CD4-positive, CD25-positive, alpha-beta regulatory T cell (primary cell): ENCODE measurements at regions not wholly inside any gene's neighbourhood (a gene's known extent, or its start where the extent isn't known, plus 50 kb on each side); places are given as distances from the start of the nearest gene placed in this dataset.
"Not testable (repeated sequence)": the region's sequence is repeated elsewhere in the genome, so short reads cannot be mapped to it uniquely, and the experiment has no call there.

ENCODE experiments used
- ATAC-seq, 2 donors: fragments of 150-1000 bp; cut with Tn5 transposase; one replicate each; pipeline ENCODE4 v1.10.0; 2021; ENCODE audit warnings: low read depth in 2 of 2, moderate number of reproducible peaks in 2 of 2, moderate library complexity in 1 of 2
- DNase-seq, 3 donors: peaks; one replicate each; pipeline versions ENCODE4 v3.0.0 to v3.0.0-alpha.2; 2012 to 2022; ENCODE audit warnings: mixed read lengths in 1 of 3
- H3K27ac ChIP-seq: one replicate; pipeline ENCODE4 v1.7.0; 2013; ENCODE audit warnings: mild to moderate bottlenecking, low read length; ENCODE audit not compliant: insufficient read depth, poor library complexity, severe bottlenecking
- H3K27me3 ChIP-seq: one replicate; pipeline ENCODE4 v1.7.0; 2013; ENCODE audit warnings: low read length; ENCODE audit not compliant: control insufficient read depth, insufficient read depth
- H3K36me3 ChIP-seq: one replicate; pipeline ENCODE4 v1.7.0; 2013; ENCODE audit warnings: mild to moderate bottlenecking, low read length, moderate library complexity; ENCODE audit not compliant: control insufficient read depth, insufficient read depth
- H3K4me1 ChIP-seq: 2 replicates; pipeline ENCODE4 v1.7.0; 2013; ENCODE audit warnings: mild to moderate bottlenecking, low read length; ENCODE audit not compliant: insufficient read depth, control insufficient read depth, poor library complexity, severe bottlenecking
- H3K4me3 ChIP-seq: one replicate; pipeline ENCODE4 v1.7.0; 2013; ENCODE audit warnings: low read depth, mild to moderate bottlenecking, low read length, moderate library complexity
- H3K9me3 ChIP-seq, 2 experiments: 1 replicate in 1 of 2; 2 replicates in 1 of 2; pipeline ENCODE4 v1.7.0; 2013; ENCODE audit warnings: low read length in 2 of 2, mild to moderate bottlenecking in 1 of 2, moderate library complexity in 1 of 2; ENCODE audit not compliant: control insufficient read depth in 2 of 2
- H3K27ac Mint-ChIP-seq, 3 donors: one replicate each; pipeline ENCODE4 v1.8.0; 2020 to 2022; ENCODE audit warnings: mild to moderate bottlenecking in 3 of 3, mixed read lengths in 3 of 3, moderate library complexity in 2 of 3
- H3K27me3 Mint-ChIP-seq: one replicate; pipeline ENCODE4 v1.8.0; 2022; ENCODE audit warnings: mild to moderate bottlenecking, mixed read lengths
- H3K36me3 Mint-ChIP-seq: one replicate; pipeline ENCODE4 v1.8.0; 2020; ENCODE audit warnings: mixed read lengths
- H3K4me1 Mint-ChIP-seq, 4 donors: one replicate each; pipeline ENCODE4 v1.8.0; 2020 to 2022; ENCODE audit warnings: mixed read lengths in 4 of 4, mild to moderate bottlenecking in 1 of 4
- H3K4me3 Mint-ChIP-seq, 4 donors: one replicate each; pipeline ENCODE4 v1.8.0; 2020 to 2022; ENCODE audit warnings: mild to moderate bottlenecking in 4 of 4, mixed read lengths in 4 of 4, moderate library complexity in 3 of 4
- H3K9me3 Mint-ChIP-seq, 7 donors: one replicate each; pipeline ENCODE4 v1.8.0; 2020 to 2022; ENCODE audit warnings: mixed read lengths in 7 of 7, mild to moderate bottlenecking in 3 of 7, moderate library complexity in 2 of 7

DNA sequence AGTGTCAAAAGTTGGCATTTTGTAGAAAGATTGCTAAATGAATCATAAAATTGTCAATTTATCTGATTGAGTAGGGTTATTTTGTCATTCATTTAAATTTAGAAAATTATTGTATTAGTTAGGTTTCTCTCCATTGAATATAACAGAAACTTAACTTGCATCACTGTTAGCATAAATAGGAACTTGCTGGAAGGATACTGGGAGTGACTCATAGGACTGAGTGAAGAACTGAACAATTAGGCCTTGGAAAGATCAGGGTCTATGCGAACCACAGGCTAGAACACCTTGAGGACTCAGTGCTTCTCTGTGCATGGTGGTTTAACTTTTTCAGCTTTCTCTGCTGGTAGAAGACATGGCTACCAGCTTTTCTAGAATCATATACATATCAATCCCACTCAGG is 67.7 kb upstream of the IFNGR1 start:
- Histone ChIP-seq H3K27ac (no peak overlapping the region), H3K4me3 (no peak overlapping the region), H3K4me1 (no peaks in the 10 kb centered on the region), H3K36me3 (no peaks in the 10 kb centered on the region), H3K9me3 (no peaks in the 10 kb centered on the region), H3K27me3 (peaks cover 19% of the 10 kb centered on the region)
- Mint-ChIP-seq H3K27ac (no peak overlapping the region), H3K36me3 (no peaks in the 10 kb centered on the region), H3K9me3 (peaks cover 0 to 6% (median 2%) of the 10 kb centered on the region in 7 donors), H3K4me3 (no peak overlapping the region), H3K4me1 (peaks cover 0 to 3% (median 0%) of the 10 kb centered on the region in 4 donors), H3K27me3 (peaks cover 46% of the 10 kb centered on the region)
- ATAC-seq, result no peak
- DNase-seq, result no peak

DNA sequence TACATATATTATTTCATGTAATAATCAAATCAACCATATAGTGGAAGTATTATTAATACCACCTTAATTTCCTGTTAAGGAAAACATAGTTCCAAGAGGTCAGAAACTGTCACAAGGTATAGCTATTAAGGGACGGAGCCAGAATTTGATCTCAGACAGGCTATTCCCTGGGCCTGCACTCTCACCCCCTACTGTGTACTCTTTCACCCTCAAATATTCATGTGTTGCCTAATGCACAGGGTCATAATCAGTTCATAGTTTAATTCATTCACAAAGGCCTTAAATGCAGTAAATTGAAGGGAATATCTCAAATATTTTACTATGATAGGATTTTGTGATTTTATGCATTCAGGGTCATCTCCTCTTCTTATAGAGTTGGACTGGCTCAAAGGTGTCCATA is 67.2 kb upstream of the IFNGR1 start:
- DNase-seq, result no peak
- Histone ChIP-seq H3K27me3 (peaks cover 19% of the 10 kb centered on the region), H3K4me1 (no peaks in the 10 kb centered on the region), H3K36me3 (no peaks in the 10 kb centered on the region), H3K9me3 (no peaks in the 10 kb centered on the region), H3K4me3 (no peak overlapping the region), H3K27ac (no peak overlapping the region)
- no peak overlapping the region for H3K4me3 Mint-ChIP-seq
- peaks cover 0 to 6% (median 2%) of the 10 kb centered on the region in 7 donors for H3K9me3 Mint-ChIP-seq
- H3K36me3 Mint-ChIP-seq, result no peaks in the 10 kb centered on the region
- H3K4me1 Mint-ChIP-seq, result peaks cover 0 to 2% (median 0%) of the 10 kb centered on the region in 4 donors
- H3K27ac Mint-ChIP-seq, result no peak overlapping the region
- H3K27me3 Mint-ChIP-seq, result peaks cover 48% of the 10 kb centered on the region
- no peak for ATAC-seq

DNA sequence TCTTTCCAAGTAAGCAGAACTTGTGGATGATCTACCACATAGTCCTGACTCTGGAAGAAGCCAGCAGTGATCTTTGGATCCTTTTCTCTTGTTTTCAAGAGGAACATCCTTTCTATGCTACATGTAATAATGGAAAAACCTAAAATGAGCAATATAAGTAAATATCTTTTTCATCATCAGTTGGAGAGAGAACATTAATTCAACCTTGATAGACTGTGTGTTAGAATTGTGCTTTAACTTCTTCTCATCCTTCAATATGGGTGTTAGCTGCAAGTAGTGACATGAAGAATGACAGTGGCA is 65.6 kb upstream of the IFNGR1 start:
- no peaks in the 10 kb centered on the region for H3K4me1 ChIP-seq
- peaks cover 55% of the 10 kb centered on the region for H3K27me3 Mint-ChIP-seq
- no peak overlapping the region for H3K4me3 Mint-ChIP-seq
- H3K27ac ChIP-seq, result no peak overlapping the region
- ATAC-seq (no peak), DNase-seq (no peak)
- no peak overlapping the region for H3K4me3 ChIP-seq
- no peaks in the 10 kb centered on the region for H3K36me3 ChIP-seq
- peaks cover 0 to 6% (median 2%) of the 10 kb centered on the region in 7 donors for H3K9me3 Mint-ChIP-seq
- peaks cover 11% of the 10 kb centered on the region for H3K27me3 ChIP-seq
- H3K27ac Mint-ChIP-seq, result no peak overlapping the region
- no peaks in the 10 kb centered on the region for H3K36me3 Mint-ChIP-seq
- no peaks in the 10 kb centered on the region for H3K4me1 Mint-ChIP-seq
- H3K9me3 ChIP-seq, result no peaks in the 10 kb centered on the region

DNA sequence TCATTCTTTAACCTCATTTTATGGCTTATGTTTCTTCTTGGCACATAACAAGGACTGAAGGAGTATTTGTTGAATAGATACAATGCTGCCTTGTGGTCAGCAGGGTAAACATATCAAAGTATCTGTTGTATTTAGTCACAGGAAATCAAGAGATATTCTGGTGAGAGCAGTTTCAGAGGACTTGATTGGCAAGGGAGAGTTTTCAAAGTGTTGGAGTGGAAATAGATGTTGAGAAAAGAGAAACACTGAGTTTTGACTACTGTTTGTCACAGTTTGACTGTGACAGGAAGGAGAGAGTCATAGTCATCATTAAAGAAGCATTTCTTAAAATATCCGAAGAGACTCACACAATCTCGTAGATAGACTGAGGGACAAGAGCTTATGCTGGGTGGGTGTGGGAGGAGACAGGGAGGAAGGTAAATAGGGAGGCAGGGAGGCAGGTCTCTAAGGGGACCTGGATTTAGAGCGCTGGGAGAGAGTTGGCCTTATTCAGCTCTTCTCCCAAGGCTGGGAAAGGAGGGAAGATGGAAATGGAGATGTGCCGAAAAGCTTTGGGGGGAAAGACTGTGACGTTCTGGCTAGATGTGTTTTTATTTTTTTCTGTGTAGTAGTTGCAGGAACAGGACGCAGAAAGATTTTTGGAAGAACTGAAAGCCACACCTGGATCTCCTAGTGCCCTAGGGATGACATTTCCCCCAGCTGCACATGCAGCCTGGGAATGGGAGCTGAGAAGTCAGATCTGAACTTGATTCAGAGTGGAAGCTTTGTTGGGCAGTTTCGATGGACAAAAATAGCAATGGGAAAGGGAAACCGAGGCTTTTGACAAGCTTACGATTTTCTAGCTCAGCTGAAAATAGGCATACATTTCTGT is 65.0 kb upstream of the IFNGR1 start:
- peaks cover 6% of the 10 kb centered on the region for H3K27me3 ChIP-seq
- Mint-ChIP-seq H3K9me3 (peaks cover 0 to 6% (median 2%) of the 10 kb centered on the region in 7 donors), H3K36me3 (no peaks in the 10 kb centered on the region), H3K27ac (no peak overlapping the region), H3K4me1 (no peaks in the 10 kb centered on the region), H3K4me3 (no peak overlapping the region), H3K27me3 (peaks cover 54% of the 10 kb centered on the region)
- ATAC-seq (no peak), DNase-seq (peak in 1 of 3 donors; percentile 4)
- no peak overlapping the region for H3K4me3 ChIP-seq
- no peaks in the 10 kb centered on the region for H3K36me3 ChIP-seq
- no peak overlapping the region for H3K27ac ChIP-seq
- H3K4me1 ChIP-seq, result no peaks in the 10 kb centered on the region
- no peaks in the 10 kb centered on the region for H3K9me3 ChIP-seq

DNA sequence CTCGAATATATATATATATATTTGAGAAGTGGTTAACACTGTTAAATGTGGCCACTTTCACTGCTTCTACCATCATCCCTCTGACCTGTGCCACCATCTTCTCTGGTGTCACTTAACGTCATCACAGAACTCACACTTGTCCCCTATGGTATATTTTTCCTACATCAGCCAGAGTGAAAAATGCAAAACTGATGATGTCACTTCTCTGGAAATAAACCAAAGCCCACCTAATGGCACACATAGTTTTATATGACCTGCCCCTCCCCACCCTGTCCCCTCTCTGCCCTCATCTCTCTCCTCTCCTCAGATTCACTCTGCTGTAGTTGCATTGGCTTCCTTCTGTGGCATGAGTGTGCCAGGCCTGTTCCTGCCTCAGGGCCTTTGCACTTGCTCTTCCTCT is 63.9 kb upstream of the IFNGR1 start:
- H3K36me3 ChIP-seq, result no peaks in the 10 kb centered on the region
- Mint-ChIP-seq H3K27me3 (peaks cover 47% of the 10 kb centered on the region), H3K9me3 (peaks cover 0 to 6% (median 2%) of the 10 kb centered on the region in 7 donors), H3K4me3 (no peak overlapping the region), H3K4me1 (no peaks in the 10 kb centered on the region), H3K36me3 (no peaks in the 10 kb centered on the region), H3K27ac (no peak overlapping the region)
- H3K9me3 ChIP-seq, result no peaks in the 10 kb centered on the region
- no peak overlapping the region for H3K27ac ChIP-seq
- ATAC-seq (no peak), DNase-seq (no peak)
- H3K27me3 ChIP-seq, result peaks cover 6% of the 10 kb centered on the region
- H3K4me3 ChIP-seq, result no peak overlapping the region
- no peaks in the 10 kb centered on the region for H3K4me1 ChIP-seq

DNA sequence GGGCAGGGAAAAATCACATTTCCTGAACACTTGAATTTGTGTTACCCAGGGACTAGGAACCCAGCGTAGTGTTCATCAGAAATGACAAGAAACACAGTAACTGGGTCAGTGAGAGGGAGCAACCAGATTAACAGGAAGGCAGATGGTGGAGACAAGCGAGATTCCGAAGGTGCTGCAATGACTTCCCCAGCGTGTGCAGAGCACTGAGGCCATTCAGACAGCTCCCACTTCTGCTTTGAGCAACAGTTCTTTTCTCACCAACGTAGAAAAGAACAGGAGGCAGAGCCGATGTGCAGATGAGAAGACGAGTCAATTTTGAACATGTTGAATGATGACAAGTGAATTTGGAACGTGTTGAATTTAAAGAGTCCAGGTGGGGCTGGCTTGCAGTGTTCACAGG is 63.1 kb upstream of the IFNGR1 start:
- Mint-ChIP-seq H3K36me3 (no peaks in the 10 kb centered on the region), H3K4me3 (no peak overlapping the region)

DNA sequence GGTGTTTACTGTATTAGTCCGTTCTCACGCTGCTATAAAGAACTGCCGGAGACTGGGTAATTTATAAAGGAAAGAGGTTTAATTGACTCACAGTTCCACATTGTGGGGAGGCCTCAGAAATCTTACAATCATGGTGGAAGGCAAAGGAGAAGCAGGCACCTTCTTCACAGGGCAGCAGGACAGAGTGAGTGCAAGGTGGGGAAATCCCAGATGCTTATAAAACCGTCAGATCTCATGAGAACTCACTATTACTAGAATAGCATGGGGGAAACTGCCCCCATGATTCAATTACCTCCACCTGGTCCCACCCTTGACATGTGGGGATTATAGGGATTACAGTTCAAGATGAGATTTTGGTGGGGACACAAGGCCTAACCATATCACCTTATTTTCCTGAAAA is 60.1 kb upstream of the IFNGR1 start:
- H3K27ac Mint-ChIP-seq, H3K4me3 ChIP-seq, H3K9me3 ChIP-seq, DNase-seq, H3K9me3 Mint-ChIP-seq, H3K4me1 Mint-ChIP-seq, H3K4me3 Mint-ChIP-seq, H3K36me3 ChIP-seq, H3K27ac ChIP-seq, H3K36me3 Mint-ChIP-seq, H3K4me1 ChIP-seq, ATAC-seq: not testable (repeated sequence)
- H3K27me3 ChIP-seq, result peaks cover 15% of the 10 kb centered on the region
- peaks cover 37% of the 10 kb centered on the region for H3K27me3 Mint-ChIP-seq

More for the DNA sequence above, 63.1 kb upstream of the IFNGR1 start:
- Histone ChIP-seq H3K4me1 (no peaks in the 10 kb centered on the region), H3K36me3 (no peaks in the 10 kb centered on the region), H3K4me3 (no peak overlapping the region), H3K27ac (no peak overlapping the region), H3K9me3 (no peaks in the 10 kb centered on the region), H3K27me3 (peaks cover 12% of the 10 kb centered on the region)
- ATAC-seq (no peak), DNase-seq (no peak)
- Mint-ChIP-seq H3K27me3 (peaks cover 45% of the 10 kb centered on the region), H3K4me1 (no peaks in the 10 kb centered on the region), H3K9me3 (peaks cover 0 to 2% (median 0%) of the 10 kb centered on the region in 7 donors), H3K27ac (no peak overlapping the region)

DNA sequence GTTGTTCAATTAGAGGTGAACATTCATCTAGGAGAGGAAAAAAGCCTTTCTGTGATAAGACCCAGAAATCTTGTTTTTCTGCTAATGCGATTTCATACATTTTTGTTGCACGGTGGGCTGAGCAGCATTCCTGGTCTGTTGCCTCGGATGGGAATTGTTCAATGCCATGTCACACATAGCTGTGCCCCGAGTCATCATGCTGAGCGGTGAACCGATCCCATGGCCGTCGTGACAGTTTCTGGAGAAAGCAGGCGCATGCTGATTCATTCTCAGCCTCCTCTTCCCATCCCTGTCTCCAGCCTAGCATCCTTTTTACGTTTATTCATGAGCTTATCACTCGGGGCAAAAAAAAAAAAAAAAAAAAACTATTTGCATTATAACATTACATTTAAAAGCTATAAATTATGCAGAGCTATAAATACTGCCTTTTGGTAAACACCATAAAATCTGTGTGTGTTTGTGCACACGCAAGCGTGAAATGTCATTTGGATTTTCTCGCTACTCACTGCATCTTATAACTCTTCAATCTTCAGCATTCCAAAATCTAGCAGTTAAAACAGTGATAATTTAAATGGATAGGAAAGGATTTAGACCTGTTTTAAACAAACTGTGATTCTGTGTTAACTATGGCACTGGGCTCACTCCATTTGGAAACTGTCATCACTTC is 58.9 kb upstream of the IFNGR1 start:
- DNase-seq (no peak), ATAC-seq (no peak)
- no peak overlapping the region for H3K4me3 ChIP-seq
- no peak overlapping the region for H3K27ac ChIP-seq
- H3K4me3 Mint-ChIP-seq, result no peak overlapping the region
- H3K9me3 Mint-ChIP-seq, result peaks cover 0 to 2% (median 0%) of the 10 kb centered on the region in 7 donors
- H3K4me1 ChIP-seq, result no peaks in the 10 kb centered on the region
- H3K36me3 Mint-ChIP-seq, result no peaks in the 10 kb centered on the region
- no peak overlapping the region for H3K27ac Mint-ChIP-seq
- H3K36me3 ChIP-seq, result no peaks in the 10 kb centered on the region
- H3K27me3 Mint-ChIP-seq, result peaks cover 33% of the 10 kb centered on the region
- no peaks in the 10 kb centered on the region for H3K4me1 Mint-ChIP-seq
- H3K27me3 ChIP-seq, result peaks cover 18% of the 10 kb centered on the region
- H3K9me3 ChIP-seq, result no peaks in the 10 kb centered on the region
